ENCODE measurements at regions not wholly inside any gene's neighbourhood (a gene's known extent, or its start where the extent isn't known, plus 50 kb on each side); places are given as distances from the start of the nearest gene placed in this dataset.

DNA sequence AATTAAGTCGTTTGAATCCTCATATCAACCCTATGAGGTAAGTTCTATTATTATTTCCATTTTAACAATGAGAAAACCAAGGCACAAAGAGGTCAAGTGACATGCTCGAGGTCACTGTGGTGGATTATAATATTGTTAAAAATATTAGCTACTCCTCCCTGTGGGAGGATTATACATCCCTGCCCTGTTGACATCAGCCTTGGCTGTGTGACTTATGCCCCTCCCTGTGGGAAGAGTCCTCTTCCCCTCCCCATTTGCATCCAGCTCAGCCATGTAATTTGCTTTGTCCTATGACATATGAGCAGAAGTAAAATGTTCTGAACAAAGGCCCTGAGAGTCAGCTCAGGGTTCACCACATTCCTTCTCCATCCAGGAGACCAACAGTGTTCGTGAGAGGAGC is 152.7 kb upstream of the ZIC3 start:
- TF ChIP-seq, protein P1, sequence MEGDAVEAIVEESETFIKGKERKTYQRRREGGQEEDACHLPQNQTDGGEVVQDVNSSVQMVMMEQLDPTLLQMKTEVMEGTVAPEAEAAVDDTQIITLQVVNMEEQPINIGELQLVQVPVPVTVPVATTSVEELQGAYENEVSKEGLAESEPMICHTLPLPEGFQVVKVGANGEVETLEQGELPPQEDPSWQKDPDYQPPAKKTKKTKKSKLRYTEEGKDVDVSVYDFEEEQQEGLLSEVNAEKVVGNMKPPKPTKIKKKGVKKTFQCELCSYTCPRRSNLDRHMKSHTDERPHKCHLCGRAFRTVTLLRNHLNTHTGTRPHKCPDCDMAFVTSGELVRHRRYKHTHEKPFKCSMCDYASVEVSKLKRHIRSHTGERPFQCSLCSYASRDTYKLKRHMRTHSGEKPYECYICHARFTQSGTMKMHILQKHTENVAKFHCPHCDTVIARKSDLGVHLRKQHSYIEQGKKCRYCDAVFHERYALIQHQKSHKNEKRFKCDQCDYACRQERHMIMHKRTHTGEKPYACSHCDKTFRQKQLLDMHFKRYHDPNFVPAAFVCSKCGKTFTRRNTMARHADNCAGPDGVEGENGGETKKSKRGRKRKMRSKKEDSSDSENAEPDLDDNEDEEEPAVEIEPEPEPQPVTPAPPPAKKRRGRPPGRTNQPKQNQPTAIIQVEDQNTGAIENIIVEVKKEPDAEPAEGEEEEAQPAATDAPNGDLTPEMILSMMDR (IDR thresholded peaks at IDR 0.05) = no peak
- no peak for TF ChIP-seq ZFX (IDR thresholded peaks at IDR 0.05; ENCODE audit: borderline replicate concordance)
